Epithelial cell of esophagus (primary cell): ENCODE measurements at regions not wholly inside any gene's neighbourhood (a gene's known extent, or its start where the extent isn't known, plus 50 kb on each side); places are given as distances from the start of the nearest gene placed in this dataset.

Experiments
- DNase-seq: peaks from one replicate; pipeline ENCODE4 v3.0.0; 2010; ENCODE audit warnings: low read depth
- H3K4me3 ChIP-seq: 2 replicates; pipeline ENCODE4 v1.5.1; 2011; ENCODE audit warnings: mild to moderate bottlenecking, low read length, control low read depth
- TF ChIP-seq, protein P1 (sequence below): IDR thresholded peaks from 2 replicates; pipeline ENCODE4 v1.5.1; 2011; ENCODE audit warnings: low read depth, mild to moderate bottlenecking, low read length, control low read depth, inconsistent platforms; ENCODE audit not compliant: insufficient read depth; ENCODE audit errors: missing control alignments

DNA sequence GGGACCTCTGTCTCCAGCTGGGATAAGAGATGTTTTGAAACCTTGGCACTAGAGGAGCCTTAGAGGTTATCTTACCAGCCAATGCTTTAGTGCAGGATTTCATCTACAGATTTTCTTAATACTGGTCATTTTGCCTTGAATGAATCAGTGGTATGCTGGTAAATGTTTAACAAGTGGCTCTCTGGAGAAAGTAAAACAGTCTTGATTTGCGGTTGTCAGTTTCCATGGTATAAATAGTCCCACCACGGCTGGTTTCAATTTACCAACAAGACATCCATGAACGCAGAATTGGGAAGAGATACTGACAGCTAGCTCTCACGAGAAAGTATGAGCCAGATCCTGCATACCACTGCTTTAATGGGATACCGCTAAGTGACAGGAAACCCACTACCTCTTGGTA is 56.7 kb upstream of the CXCL14 start:
- no peak for DNase-seq
- TF ChIP-seq, protein P1, sequence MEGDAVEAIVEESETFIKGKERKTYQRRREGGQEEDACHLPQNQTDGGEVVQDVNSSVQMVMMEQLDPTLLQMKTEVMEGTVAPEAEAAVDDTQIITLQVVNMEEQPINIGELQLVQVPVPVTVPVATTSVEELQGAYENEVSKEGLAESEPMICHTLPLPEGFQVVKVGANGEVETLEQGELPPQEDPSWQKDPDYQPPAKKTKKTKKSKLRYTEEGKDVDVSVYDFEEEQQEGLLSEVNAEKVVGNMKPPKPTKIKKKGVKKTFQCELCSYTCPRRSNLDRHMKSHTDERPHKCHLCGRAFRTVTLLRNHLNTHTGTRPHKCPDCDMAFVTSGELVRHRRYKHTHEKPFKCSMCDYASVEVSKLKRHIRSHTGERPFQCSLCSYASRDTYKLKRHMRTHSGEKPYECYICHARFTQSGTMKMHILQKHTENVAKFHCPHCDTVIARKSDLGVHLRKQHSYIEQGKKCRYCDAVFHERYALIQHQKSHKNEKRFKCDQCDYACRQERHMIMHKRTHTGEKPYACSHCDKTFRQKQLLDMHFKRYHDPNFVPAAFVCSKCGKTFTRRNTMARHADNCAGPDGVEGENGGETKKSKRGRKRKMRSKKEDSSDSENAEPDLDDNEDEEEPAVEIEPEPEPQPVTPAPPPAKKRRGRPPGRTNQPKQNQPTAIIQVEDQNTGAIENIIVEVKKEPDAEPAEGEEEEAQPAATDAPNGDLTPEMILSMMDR: no peak
- H3K4me3 ChIP-seq: no peak overlapping the region

DNA sequence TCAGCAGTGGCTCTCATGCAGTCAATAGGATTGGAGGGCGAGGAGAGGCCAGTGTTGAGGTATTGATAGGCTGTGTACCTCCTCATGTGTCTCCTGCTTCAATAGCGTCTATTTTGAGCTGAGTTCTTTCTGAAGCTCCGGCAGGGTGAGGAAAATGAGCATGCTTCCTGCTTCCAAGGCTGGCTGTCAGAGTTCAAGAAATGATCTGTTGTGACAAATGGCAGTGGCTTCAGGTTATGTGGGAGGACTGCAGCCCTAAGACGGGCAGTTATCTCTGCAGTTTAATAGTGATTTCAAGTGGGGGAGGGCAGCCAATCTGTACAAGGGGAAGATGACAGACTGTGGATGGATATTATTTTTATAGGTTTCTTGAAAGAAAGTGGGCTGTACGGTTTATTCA is 54.0 kb upstream of the CXCL14 start:
- TF ChIP-seq, protein P1: no peak
- H3K4me3 ChIP-seq: no peak overlapping the region
- DNase-seq: no peak

DNA sequence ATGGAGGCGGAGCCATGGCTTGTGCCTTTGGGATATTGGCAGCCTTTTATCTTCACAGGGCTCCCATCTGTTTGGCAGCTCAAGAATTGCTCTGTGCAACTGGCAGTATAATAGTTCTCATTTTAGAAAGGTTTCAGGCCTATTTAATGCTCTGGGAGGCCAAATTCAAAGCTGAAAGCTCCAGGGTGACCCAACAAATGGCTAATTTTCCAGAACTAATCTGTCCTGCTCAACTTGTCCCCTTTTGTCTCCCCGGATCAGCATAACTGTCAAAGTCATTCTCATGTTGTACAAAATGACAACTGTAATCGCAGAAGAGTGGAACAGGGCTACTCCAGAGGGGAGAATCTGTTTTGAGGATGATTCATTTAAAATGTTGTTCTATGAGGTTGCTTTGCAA is 52.6 kb upstream of the CXCL14 start:
- no peak overlapping the region for H3K4me3 ChIP-seq
- TF ChIP-seq, protein P1: no peak
- DNase-seq: no peak

DNA sequence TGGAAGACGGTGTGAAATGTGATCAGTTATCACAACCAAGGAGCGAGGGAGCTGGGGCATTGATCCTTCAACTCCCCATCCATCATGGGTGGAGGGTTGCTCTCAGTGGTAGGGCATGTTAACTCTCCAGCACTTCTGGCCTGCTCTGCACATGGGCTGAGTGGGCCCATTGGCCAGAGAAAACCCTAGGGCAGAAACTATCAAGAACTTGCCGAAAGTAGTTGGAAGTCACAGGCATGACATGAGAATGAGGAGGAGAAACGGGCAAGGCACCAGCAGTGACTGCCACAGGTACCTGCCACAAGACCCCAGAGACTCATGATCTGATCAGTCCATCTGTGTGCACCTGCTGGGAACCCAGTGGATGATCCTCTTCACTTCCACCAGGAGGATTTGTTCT is 50.9 kb upstream of the CXCL14 start:
- DNase-seq: no peak
- no peak overlapping the region for H3K4me3 ChIP-seq
- TF ChIP-seq, protein P1: no peak

DNA sequence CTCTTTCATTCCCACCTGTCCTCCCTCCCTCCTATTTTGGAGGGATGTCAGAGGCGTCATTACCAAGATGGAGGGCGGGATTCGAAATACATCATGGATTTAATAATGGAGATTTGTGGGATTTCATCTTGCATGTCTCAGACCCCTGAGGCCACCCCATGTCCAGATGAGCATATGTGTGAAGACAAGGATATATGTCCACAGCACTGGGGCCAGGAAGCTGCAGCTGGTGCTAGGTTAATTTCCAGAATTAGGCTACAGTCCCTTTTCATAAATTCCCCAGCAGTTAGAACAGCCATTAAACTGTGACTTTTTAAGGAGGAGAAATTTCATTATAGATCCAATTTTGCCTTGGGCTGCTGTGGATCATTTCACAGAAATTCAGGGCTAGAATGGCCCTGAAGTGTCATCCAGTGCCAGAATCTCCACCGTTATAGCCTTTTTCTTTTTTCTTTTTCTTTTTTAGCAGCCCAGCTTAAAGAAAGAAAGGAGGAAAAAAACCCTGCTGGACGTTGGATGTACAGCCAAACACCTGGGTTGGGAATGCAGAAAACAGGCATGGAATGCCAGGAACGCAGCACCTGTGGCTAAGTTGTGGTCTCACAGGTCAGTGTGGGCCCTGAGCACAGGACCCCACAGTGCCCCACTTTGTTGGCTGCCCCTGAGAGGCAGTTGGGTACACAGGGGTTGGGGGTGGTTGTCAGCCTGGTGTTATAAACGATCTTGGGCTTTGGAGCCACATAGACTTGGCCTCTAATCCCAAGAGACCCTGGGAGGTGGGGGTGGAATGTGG is 50.2 kb upstream of the CXCL14 start:
- TF ChIP-seq, protein P1: no peak
- no peak overlapping the region for H3K4me3 ChIP-seq
- no peak for DNase-seq
